Panc1 (cell line): ENCODE measurements at regions not wholly inside any gene's neighbourhood (a gene's known extent, or its start where the extent isn't known, plus 50 kb on each side); places are given as distances from the start of the nearest gene placed in this dataset.

ENCODE experiments used
- ATAC-seq: fragments of 200-7000 bp; cut with Tn5 transposase; 2 replicates; pipeline ENCODE4 v1.9.1; 2020; ENCODE audit warnings: mild to moderate bottlenecking, moderate library complexity
- BruUV-seq: library from RNA; stranded (reverse); fragments of 400-500 nt; replicated peaks from 2 replicates; lab custom pipeline; 2021; lab: Mats Ljungman, UMichigan
- CTCF ChIA-PET: fragments of 300-600 bp; sonication (Branson Sonifier 250); formaldehyde crosslinking; loops from one replicate; lab custom pipeline; 2022; ENCODE audit warnings: antibody characterized with exemption; lab: Charles Lee
- POLR2A ChIA-PET: fragments of 300-600 bp; sonication (Branson Sonifier 250); formaldehyde crosslinking; loops from one replicate; lab custom pipeline; 2022; ENCODE audit warnings: antibody characterized with exemption; lab: Charles Lee
- DNase-seq: peaks from one replicate; pipeline ENCODE4 v3.0.0-alpha.2; 2010; ENCODE audit warnings: low read depth, low spot score
- H3K27ac ChIP-seq: 2 replicates; pipeline ENCODE4 v1.5.1; 2011; ENCODE audit warnings: mild to moderate bottlenecking, low read length, inconsistent platforms
- H3K27me3 ChIP-seq: fragments of 200-500 bp; sonication (Bioruptor generic); 2 replicates; pipeline ENCODE4 v1.6.0; 2014; ENCODE audit warnings: low read length, inconsistent platforms; ENCODE audit not compliant: control insufficient read depth, insufficient read depth
- H3K36me3 ChIP-seq: fragments of 200-500 bp; sonication (Bioruptor generic); 2 replicates; pipeline ENCODE4 v1.5.1; 2014; ENCODE audit warnings: inconsistent platforms, mild to moderate bottlenecking, low read length, moderate library complexity; ENCODE audit not compliant: control insufficient read depth, insufficient read depth
- H3K4me1 ChIP-seq: 2 replicates; pipeline ENCODE4 v1.5.1; 2011; ENCODE audit warnings: inconsistent platforms, mild to moderate bottlenecking, low read length, moderate library complexity; ENCODE audit not compliant: control insufficient read depth, insufficient read depth
- H3K4me3 ChIP-seq, 2 experiments: 2 replicates each; pipeline ENCODE4 v1.5.1; 2011 to 2012; ENCODE audit warnings: low read depth in 2 of 2, low read length in 2 of 2, mild to moderate bottlenecking in 2 of 2, inconsistent platforms in 1 of 2, moderate library complexity in 1 of 2
- H3K9me3 ChIP-seq: fragments of 200-500 bp; sonication (Bioruptor generic); 2 replicates; pipeline ENCODE4 v1.5.1; 2014; ENCODE audit warnings: low read depth, mild to moderate bottlenecking, inconsistent platforms, low read length, moderate library complexity; ENCODE audit not compliant: control insufficient read depth, insufficient read depth
- POLR2AphosphoS5 ChIP-seq: IDR thresholded peaks from 2 replicates; pipeline ENCODE4 v1.6.1; 2012; ENCODE audit warnings: mild to moderate bottlenecking, low read depth, low read length, moderate library complexity
- REST ChIP-seq, 2 experiments: IDR thresholded peaks; 2 replicates each; pipeline ENCODE4 v1.6.1; 2011 to 2012; ENCODE audit warnings: low read depth in 2 of 2, control low read depth in 1 of 2, low read length in 1 of 2, mild to moderate bottlenecking in 1 of 2, moderate library complexity in 1 of 2; ENCODE audit not compliant: insufficient read depth in 1 of 2
- SIN3A ChIP-seq: IDR thresholded peaks from 2 replicates; pipeline ENCODE4 v1.6.1; 2012; ENCODE audit warnings: low read depth, mild to moderate bottlenecking, low read length, moderate library complexity, borderline replicate concordance; ENCODE audit not compliant: insufficient read depth
- TCF7L2 ChIP-seq: IDR thresholded peaks from 2 replicates; pipeline ENCODE4 v1.6.1; 2011; ENCODE audit warnings: mild to moderate bottlenecking, low read depth, low read length, inconsistent platforms
- in situ Hi-C: cut with HindIII; loops from 2 replicates; pipeline ENCODE4 v1.10.0; 2016; ENCODE audit warnings: low sequenced_read_pairs, low pct_unique_long_range_greater_than_20kb
- intact Hi-C: fragments of 100-400 bp; cut with micrococcal nuclease; formaldehyde crosslinking; loops from one replicate; pipeline ENCODE4 v1.10.0; 2022; ENCODE audit not compliant: unreplicated experiment
- TF ChIP-seq, protein P1 (sequence below): fragments of 450-650 bp; IDR thresholded peaks from 2 replicates; pipeline ENCODE4 v1.5.1; 2017; ENCODE audit warnings: mild to moderate bottlenecking

DNA sequence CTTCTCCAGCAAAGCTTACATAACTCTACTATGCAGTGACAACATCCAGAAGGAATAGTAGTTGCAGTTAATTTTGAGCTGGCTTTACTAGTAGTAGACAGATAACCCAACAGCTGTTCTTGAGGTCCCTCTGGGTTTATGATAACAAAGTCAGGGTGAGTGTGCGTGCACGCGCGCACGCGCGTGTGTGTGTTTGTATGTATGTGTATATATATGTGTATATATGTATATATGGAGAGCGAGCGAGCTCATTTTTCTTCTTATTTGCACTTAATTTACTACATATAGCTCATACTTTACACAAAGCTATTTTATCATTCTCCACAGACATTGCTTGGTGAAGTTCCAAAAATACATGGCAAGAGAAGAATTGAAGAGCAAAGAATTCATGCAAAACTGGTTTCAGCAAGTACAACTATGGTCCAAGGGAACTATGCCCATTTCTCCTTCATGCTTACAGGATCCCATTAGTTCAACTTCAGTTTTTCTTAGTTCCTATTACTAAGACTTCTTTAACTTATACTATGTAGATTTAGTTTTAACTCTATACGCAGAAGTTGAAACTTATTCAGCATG is 105.9 kb upstream of the TMEM168 start:
- no peaks in the 10 kb centered on the region for H3K27me3 ChIP-seq
- CTCF ChIA-PET: no interaction called here
- no peak overlapping the region for H3K4me3 ChIP-seq
- TF ChIP-seq POLR2AphosphoS5 (no peak), REST (IDR thresholded peaks at IDR 0.05; ENCODE audit: insufficient read depth in 1 of 2, low read depth in 2 of 2, low read length in 1 of 2) (no peak)
- ATAC-seq (no peak), DNase-seq (no peak)
- no peaks in the 10 kb centered on the region for H3K9me3 ChIP-seq
- in situ Hi-C loops (no loop called here), intact Hi-C loops (loop anchor here (5.0 to 10.0 kb wide), 2 partner anchors 344 to 1141 kb away; no protein-coding TSS in a partner anchor)
- H3K4me1 ChIP-seq: no peaks in the 10 kb centered on the region
- no peaks in the 10 kb centered on the region for H3K36me3 ChIP-seq
- no peak overlapping the region for H3K27ac ChIP-seq
- POLR2A ChIA-PET: no interaction called here
- no TSS peak for BruUV-seq

GRCh38 chr7:112892263-112892662 is 102.1 kb upstream of the TMEM168 start:
- DNase-seq (no peak), ATAC-seq (no peak)
- Histone ChIP-seq H3K36me3 (no peaks in the 10 kb centered on the region), H3K27ac (no peak overlapping the region), H3K27me3 (no peaks in the 10 kb centered on the region), H3K4me3 (no peak overlapping the region), H3K4me1 (no peaks in the 10 kb centered on the region), H3K9me3 (no peaks in the 10 kb centered on the region)
- ChIA-PET CTCF (no interaction called here), POLR2A (no interaction called here)
- in situ Hi-C loops: no loop called here
- BruUV-seq: no TSS peak
- TF ChIP-seq REST (IDR thresholded peaks at IDR 0.05; ENCODE audit: insufficient read depth in 1 of 2, low read depth in 2 of 2, low read length in 1 of 2) (no peak), SIN3A (no peak), POLR2AphosphoS5 (no peak), TCF7L2 (no peak)
- TF ChIP-seq, protein P1, sequence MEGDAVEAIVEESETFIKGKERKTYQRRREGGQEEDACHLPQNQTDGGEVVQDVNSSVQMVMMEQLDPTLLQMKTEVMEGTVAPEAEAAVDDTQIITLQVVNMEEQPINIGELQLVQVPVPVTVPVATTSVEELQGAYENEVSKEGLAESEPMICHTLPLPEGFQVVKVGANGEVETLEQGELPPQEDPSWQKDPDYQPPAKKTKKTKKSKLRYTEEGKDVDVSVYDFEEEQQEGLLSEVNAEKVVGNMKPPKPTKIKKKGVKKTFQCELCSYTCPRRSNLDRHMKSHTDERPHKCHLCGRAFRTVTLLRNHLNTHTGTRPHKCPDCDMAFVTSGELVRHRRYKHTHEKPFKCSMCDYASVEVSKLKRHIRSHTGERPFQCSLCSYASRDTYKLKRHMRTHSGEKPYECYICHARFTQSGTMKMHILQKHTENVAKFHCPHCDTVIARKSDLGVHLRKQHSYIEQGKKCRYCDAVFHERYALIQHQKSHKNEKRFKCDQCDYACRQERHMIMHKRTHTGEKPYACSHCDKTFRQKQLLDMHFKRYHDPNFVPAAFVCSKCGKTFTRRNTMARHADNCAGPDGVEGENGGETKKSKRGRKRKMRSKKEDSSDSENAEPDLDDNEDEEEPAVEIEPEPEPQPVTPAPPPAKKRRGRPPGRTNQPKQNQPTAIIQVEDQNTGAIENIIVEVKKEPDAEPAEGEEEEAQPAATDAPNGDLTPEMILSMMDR: no peak
- intact Hi-C loops: loop anchor here (10.0 kb wide), 1 partner anchor 1137 kb away; no protein-coding TSS in a partner anchor
